ENCODE measurements at regions not wholly inside any gene's neighbourhood (a gene's known extent, or its start where the extent isn't known, plus 50 kb on each side); places are given as distances from the start of the nearest gene placed in this dataset.

- H3K27me3 Mint-ChIP-seq (ENCODE audit: low read depth in 2 of 2): peaks cover 0 to 2% of the 10 kb centered on the region in 2 donors
- intact Hi-C loops (cut with micrococcal nuclease): no loop called here
- H3K4me1 Mint-ChIP-seq: no peaks in the 10 kb centered on the region
- ATAC-seq: no peak
- no peak overlapping the region for H3K4me3 Mint-ChIP-seq
- 62% methylated on average over 9 of the region's 9 CpGs for WGBS (ENCODE audit: insufficient coverage)
- H3K9me3 Mint-ChIP-seq: no peaks in the 10 kb centered on the region
- Histone ChIP-seq H3K4me1 (ENCODE audit: control insufficient read depth, insufficient read depth, low read length) (no peaks in the 10 kb centered on the region), H3K27me3 (ENCODE audit: control insufficient read depth, insufficient read depth, low read length) (no peaks in the 10 kb centered on the region), H3K36me3 (ENCODE audit: control insufficient read depth, insufficient read depth, low read length) (no peaks in the 10 kb centered on the region), H3K4me3 (ENCODE audit: low read length) (no peak overlapping the region), H3K27ac (ENCODE audit: low read length) (no peak overlapping the region), H3K9me3 (ENCODE audit: control insufficient read depth, insufficient read depth, low read length) (no peaks in the 10 kb centered on the region)
- H3K27ac Mint-ChIP-seq: no peak overlapping the region
- no peak for TF ChIP-seq CTCF (IDR thresholded peaks at IDR 0.05)
- no peaks in the 10 kb centered on the region for H3K36me3 Mint-ChIP-seq
- no peak for DNase-seq
Measured at GRCh38 chr14:101173698-101174521, 270.4 kb upstream of the RTL1 start.

- Histone ChIP-seq H3K27ac (ENCODE audit: low read length) (no peak overlapping the region), H3K4me1 (ENCODE audit: control insufficient read depth, insufficient read depth, low read length) (no peaks in the 10 kb centered on the region), H3K4me3 (ENCODE audit: low read length) (no peak overlapping the region), H3K27me3 (ENCODE audit: control insufficient read depth, insufficient read depth, low read length) (no peaks in the 10 kb centered on the region), H3K9me3 (ENCODE audit: control insufficient read depth, insufficient read depth, low read length) (no peaks in the 10 kb centered on the region), H3K36me3 (ENCODE audit: control insufficient read depth, insufficient read depth, low read length) (no peaks in the 10 kb centered on the region)
- Mint-ChIP-seq H3K36me3 (no peaks in the 10 kb centered on the region), H3K9me3 (no peaks in the 10 kb centered on the region), H3K27me3 (ENCODE audit: low read depth in 2 of 2) (peaks cover 0 to 2% of the 10 kb centered on the region in 2 donors), H3K4me1 (no peaks in the 10 kb centered on the region), H3K27ac (no peak overlapping the region), H3K4me3 (no peak overlapping the region)
- intact Hi-C loops (cut with micrococcal nuclease): no loop called here
- TF ChIP-seq CTCF (IDR thresholded peaks at IDR 0.05): no peak
- WGBS (ENCODE audit: insufficient coverage): 85% methylated on average over 12 of the region's 12 CpGs
- ATAC-seq (no peak), DNase-seq (no peak)
Measured at GRCh38 chr14:101174522-101174838, 271.0 kb upstream of the RTL1 start.

- ATAC-seq (no peak), DNase-seq (no peak)
- TF ChIP-seq CTCF (IDR thresholded peaks at IDR 0.05): no peak
- Mint-ChIP-seq H3K27me3 (ENCODE audit: low read depth in 2 of 2) (peaks cover 0 to 2% of the 10 kb centered on the region in 2 donors), H3K4me3 (no peak overlapping the region), H3K4me1 (no peaks in the 10 kb centered on the region), H3K27ac (no peak overlapping the region), H3K36me3 (no peaks in the 10 kb centered on the region), H3K9me3 (no peaks in the 10 kb centered on the region)
- no peaks in the 10 kb centered on the region for H3K4me1 ChIP-seq (ENCODE audit: control insufficient read depth, insufficient read depth, low read length)
- H3K36me3 ChIP-seq (ENCODE audit: control insufficient read depth, insufficient read depth, low read length): no peaks in the 10 kb centered on the region
- no peak overlapping the region for H3K27ac ChIP-seq (ENCODE audit: low read length)
- no peaks in the 10 kb centered on the region for H3K9me3 ChIP-seq (ENCODE audit: control insufficient read depth, insufficient read depth, low read length)
- intact Hi-C loops (cut with micrococcal nuclease): no loop called here
- no peaks in the 10 kb centered on the region for H3K27me3 ChIP-seq (ENCODE audit: control insufficient read depth, insufficient read depth, low read length)
- H3K4me3 ChIP-seq (ENCODE audit: low read length): no peak overlapping the region
- 81% methylated on average over 9 of the region's 9 CpGs for WGBS (ENCODE audit: insufficient coverage)
Measured at GRCh38 chr14:101174980-101175606, 271.6 kb upstream of the RTL1 start.
